WTC11 (cell line): ENCODE measurements at regions not wholly inside any gene's neighbourhood (a gene's known extent, or its start where the extent isn't known, plus 50 kb on each side); places are given as distances from the start of the nearest gene placed in this dataset.

ENCODE experiments used
- ATAC-seq: fragments of 200-7000 bp; cut with Tn5 transposase; 2 replicates; pipeline ENCODE4 v1.10.0; 2021; ENCODE audit warnings: mild to moderate bottlenecking, moderate library complexity
- CTCF ChIA-PET: fragments of 300-600 bp; sonication (Branson Sonifier 250); formaldehyde crosslinking; loops from one replicate; lab custom pipeline; 2021; ENCODE audit warnings: antibody characterized with exemption; lab: Charles Lee
- POLR2A ChIA-PET: fragments of 350-600 bp; sonication (Branson Sonifier 250); formaldehyde crosslinking; loops from one replicate; lab custom pipeline; 2021; ENCODE audit warnings: antibody characterized with exemption; lab: Charles Lee
- DNase-seq: peaks from one replicate; pipeline ENCODE4 v3.0.0; 2021; ENCODE audit warnings: low spot score
- H3K27ac Mint-ChIP-seq: 2 replicates; pipeline ENCODE4 v1.8.0; 2021; ENCODE audit warnings: mixed read lengths
- H3K27me3 Mint-ChIP-seq: 2 replicates; pipeline ENCODE4 v1.8.0; 2021; ENCODE audit warnings: low read depth, mild to moderate bottlenecking, moderate library complexity, mixed read lengths
- H3K36me3 Mint-ChIP-seq: 2 replicates; pipeline ENCODE4 v1.8.0; 2021; ENCODE audit warnings: mixed read lengths
- H3K4me1 Mint-ChIP-seq: 2 replicates; pipeline ENCODE4 v1.8.0; 2022; ENCODE audit warnings: mixed read lengths
- H3K4me3 Mint-ChIP-seq: 2 replicates; pipeline ENCODE4 v1.8.0; 2021; ENCODE audit warnings: mild to moderate bottlenecking, moderate library complexity, mixed read lengths
- H3K9me3 Mint-ChIP-seq: 2 replicates; pipeline ENCODE4 v1.8.0; 2021; ENCODE audit warnings: mixed read lengths
- CBFB ChIP-seq: sonication (generic); formaldehyde crosslinking; IDR thresholded peaks from 2 replicates; pipeline ENCODE4 v1.8.1; 2022; ENCODE audit warnings: mild to moderate bottlenecking, low read depth, missing genetic modification reagents
- ELF4 ChIP-seq: sonication (generic); formaldehyde crosslinking; IDR thresholded peaks from 2 replicates; pipeline ENCODE4 v1.8.1; 2022; ENCODE audit warnings: low read depth, mild to moderate bottlenecking, moderate library complexity, missing genetic modification reagents
- EMX1 ChIP-seq: fragments of 250-450 bp; sonication (Bioruptor Pico); IDR thresholded peaks from 2 replicates; pipeline ENCODE4 v1.8.0; 2021; ENCODE audit warnings: mild to moderate bottlenecking
- ETV6 ChIP-seq: sonication (generic); formaldehyde crosslinking; IDR thresholded peaks from 2 replicates; pipeline ENCODE4 v1.8.1; 2022; ENCODE audit warnings: mild to moderate bottlenecking, missing genetic modification reagents
- FOXJ3 ChIP-seq: sonication (generic); formaldehyde crosslinking; IDR thresholded peaks from 2 replicates; pipeline ENCODE4 v1.9.0; 2021; ENCODE audit warnings: missing genetic modification reagents, mild to moderate bottlenecking, borderline replicate concordance
- FOXP1 ChIP-seq: sonication (generic); formaldehyde crosslinking; IDR thresholded peaks from 2 replicates; pipeline ENCODE4 v1.8.0; 2022; ENCODE audit warnings: missing genetic modification reagents, mild to moderate bottlenecking, moderate library complexity, borderline replicate concordance
- GABPB1 ChIP-seq: sonication (generic); formaldehyde crosslinking; IDR thresholded peaks from 2 replicates; pipeline ENCODE4 v1.8.1; 2023; ENCODE audit warnings: mild to moderate bottlenecking, missing genetic modification reagents
- JAZF1 ChIP-seq: fragments of 250-450 bp; sonication (Bioruptor Pico); IDR thresholded peaks from 2 replicates; pipeline ENCODE4 v1.9.0; 2021; ENCODE audit warnings: moderate library complexity, mild to moderate bottlenecking, inconsistent platforms
- JUN ChIP-seq: sonication (generic); formaldehyde crosslinking; IDR thresholded peaks from 2 replicates; pipeline ENCODE4 v1.8.0; 2023; ENCODE audit warnings: mild to moderate bottlenecking, missing genetic modification reagents
- MYBL2 ChIP-seq: sonication (generic); formaldehyde crosslinking; IDR thresholded peaks from 2 replicates; pipeline ENCODE4 v1.8.1; 2023; ENCODE audit warnings: mild to moderate bottlenecking, moderate library complexity, missing genetic modification reagents
- PRRX2 ChIP-seq: fragments of 250-450 bp; sonication (Bioruptor Pico); IDR thresholded peaks from 2 replicates; pipeline ENCODE4 v1.8.0; 2021; ENCODE audit warnings: mild to moderate bottlenecking
- SMAD4 ChIP-seq: sonication (generic); formaldehyde crosslinking; IDR thresholded peaks from 2 replicates; pipeline ENCODE4 v1.8.0; 2022; ENCODE audit warnings: mild to moderate bottlenecking, missing genetic modification reagents
- TCF7 ChIP-seq: sonication (generic); formaldehyde crosslinking; IDR thresholded peaks from 2 replicates; pipeline ENCODE4 v1.8.0; 2022; ENCODE audit warnings: mild to moderate bottlenecking, low read depth, missing genetic modification reagents, moderate library complexity
- TEAD4 ChIP-seq: sonication (generic); formaldehyde crosslinking; IDR thresholded peaks from 2 replicates; pipeline ENCODE4 v1.8.0; 2022; ENCODE audit warnings: mild to moderate bottlenecking, missing genetic modification reagents
- ZNF232 ChIP-seq: sonication (generic); formaldehyde crosslinking; IDR thresholded peaks from 2 replicates; pipeline ENCODE4 v1.8.0; 2022; ENCODE audit warnings: mild to moderate bottlenecking, missing genetic modification reagents
- ZNF671 ChIP-seq: fragments of 250-450 bp; sonication (Bioruptor Pico); IDR thresholded peaks from 2 replicates; pipeline ENCODE4 v1.8.0; 2021; ENCODE audit warnings: mild to moderate bottlenecking
- TF ChIP-seq, protein P1 (sequence below): sonication (generic); formaldehyde crosslinking; IDR thresholded peaks from 2 replicates; pipeline ENCODE4 v1.8.1; 2022; ENCODE audit warnings: mild to moderate bottlenecking, missing genetic modification reagents, moderate library complexity, borderline replicate concordance
- TF ChIP-seq, protein P2 (sequence below): sonication (generic); formaldehyde crosslinking; conservative IDR thresholded peaks from 2 replicates; pipeline ENCODE4 v1.8.1; 2023; ENCODE audit warnings: mild to moderate bottlenecking, low read depth, missing genetic modification reagents, moderate library complexity
- TF ChIP-seq, protein P3 (sequence below): sonication (generic); formaldehyde crosslinking; IDR thresholded peaks from 2 replicates; pipeline ENCODE4 v1.8.0; 2022; ENCODE audit warnings: mild to moderate bottlenecking, missing genetic modification reagents
- TF ChIP-seq, protein P4 (sequence below): sonication (generic); formaldehyde crosslinking; IDR thresholded peaks from 2 replicates; pipeline ENCODE4 v1.8.0; 2022; ENCODE audit warnings: missing genetic modification reagents
- TF ChIP-seq, protein P5 (sequence below): fragments of 250-450 bp; sonication (Bioruptor Pico); IDR thresholded peaks from 2 replicates; pipeline ENCODE4 v1.9.0; 2021; ENCODE audit warnings: mild to moderate bottlenecking, borderline replicate concordance

DNA sequence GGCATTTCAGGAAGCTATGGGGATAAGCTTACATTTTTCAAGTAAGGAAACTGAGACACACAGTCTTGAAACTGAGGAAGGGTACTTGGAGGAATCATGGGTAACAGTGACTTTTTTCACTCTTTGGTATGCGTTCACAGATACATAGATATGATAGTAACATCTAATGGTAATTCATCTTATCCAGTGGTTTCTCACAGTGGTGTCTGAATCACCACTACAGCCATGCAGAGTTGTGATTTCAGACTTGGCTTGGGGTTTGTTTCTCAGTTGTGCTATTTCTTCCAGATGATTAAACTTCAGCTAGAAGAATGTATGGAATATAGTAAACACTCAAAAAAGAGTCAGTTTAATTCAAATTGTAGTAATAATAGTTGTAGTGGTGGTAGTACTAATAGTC lies 239.1 kb upstream of the NUDT12 start:
- Mint-ChIP-seq H3K9me3 (peaks cover 7% of the 10 kb centered on the region), H3K27ac (no peak overlapping the region), H3K36me3 (peaks cover 4% of the 10 kb centered on the region), H3K4me3 (no peak overlapping the region), H3K27me3 (no peaks in the 10 kb centered on the region), H3K4me1 (peaks cover 7% of the 10 kb centered on the region)
- ChIA-PET POLR2A (no interaction called here), CTCF (no interaction called here)
- no peak for ATAC-seq
- TF ChIP-seq TCF7 (no peak), ELF4 (CRISPR knock-in tag) (no peak), ETV6 (no peak), JAZF1 (no peak), MYBL2 (CRISPR knock-in tag) (no peak), EMX1 (CRISPR knock-in tag) (no peak), FOXJ3 (CRISPR knock-in tag) (no peak), SMAD4 (CRISPR knock-in tag) (no peak), FOXP1 (CRISPR knock-in tag) (no peak), ZNF232 (CRISPR knock-in tag) (no peak)
- TF ChIP-seq, protein P1, sequence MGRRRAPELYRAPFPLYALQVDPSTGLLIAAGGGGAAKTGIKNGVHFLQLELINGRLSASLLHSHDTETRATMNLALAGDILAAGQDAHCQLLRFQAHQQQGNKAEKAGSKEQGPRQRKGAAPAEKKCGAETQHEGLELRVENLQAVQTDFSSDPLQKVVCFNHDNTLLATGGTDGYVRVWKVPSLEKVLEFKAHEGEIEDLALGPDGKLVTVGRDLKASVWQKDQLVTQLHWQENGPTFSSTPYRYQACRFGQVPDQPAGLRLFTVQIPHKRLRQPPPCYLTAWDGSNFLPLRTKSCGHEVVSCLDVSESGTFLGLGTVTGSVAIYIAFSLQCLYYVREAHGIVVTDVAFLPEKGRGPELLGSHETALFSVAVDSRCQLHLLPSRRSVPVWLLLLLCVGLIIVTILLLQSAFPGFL (CRISPR knock-in tag): no peak
- no peak for DNase-seq

DNA sequence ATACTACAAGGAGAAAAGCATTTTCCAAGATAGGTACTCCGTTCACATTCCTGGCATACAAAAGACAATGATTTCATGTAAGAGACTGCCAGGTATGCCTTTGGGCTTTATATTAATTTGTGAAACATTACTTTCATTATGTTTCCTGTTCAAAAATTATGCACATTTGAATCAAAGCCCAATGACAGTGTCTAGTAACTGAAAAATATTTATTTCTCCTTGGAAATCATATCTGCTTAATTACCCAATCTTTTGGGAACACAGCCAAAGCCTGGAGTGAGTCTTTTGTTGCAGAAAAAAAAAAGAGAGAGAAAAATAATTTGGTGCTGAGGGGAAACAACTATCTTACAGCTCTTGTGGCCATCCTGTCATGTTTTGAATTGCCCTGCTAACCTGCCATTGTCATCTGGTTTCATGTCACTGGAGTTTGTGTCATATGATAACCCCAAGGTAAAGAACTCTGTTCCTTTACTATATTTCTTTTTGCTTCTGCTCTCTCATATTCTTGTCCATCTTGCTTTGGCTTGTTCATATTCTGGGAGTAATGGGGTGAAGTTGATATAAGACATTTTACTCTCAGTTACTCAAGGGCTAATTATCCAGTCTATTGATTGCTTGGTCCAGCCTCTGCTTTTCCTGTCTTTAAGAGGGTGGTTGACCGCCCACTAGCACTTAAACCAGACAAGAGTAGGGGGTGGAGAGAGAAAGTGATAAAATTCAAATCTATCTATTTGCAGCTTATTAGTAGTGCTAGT lies 238.3 kb upstream of the NUDT12 start:
- ATAC-seq (no peak), DNase-seq (no peak)
- ChIA-PET CTCF (interaction anchor here (1.8 kb wide), 1 partner anchor 8 kb away, joined by 6 read pairs; no protein-coding TSS in a partner anchor), POLR2A (no interaction called here)
- Mint-ChIP-seq H3K4me3 (no peak overlapping the region), H3K27ac (no peak overlapping the region), H3K27me3 (no peaks in the 10 kb centered on the region), H3K36me3 (peaks cover 6% of the 10 kb centered on the region), H3K9me3 (peaks cover 8% of the 10 kb centered on the region), H3K4me1 (peaks cover 7% of the 10 kb centered on the region)
- no peak for TF ChIP-seq CBFB (CRISPR knock-in tag)
- TF ChIP-seq, protein P2, sequence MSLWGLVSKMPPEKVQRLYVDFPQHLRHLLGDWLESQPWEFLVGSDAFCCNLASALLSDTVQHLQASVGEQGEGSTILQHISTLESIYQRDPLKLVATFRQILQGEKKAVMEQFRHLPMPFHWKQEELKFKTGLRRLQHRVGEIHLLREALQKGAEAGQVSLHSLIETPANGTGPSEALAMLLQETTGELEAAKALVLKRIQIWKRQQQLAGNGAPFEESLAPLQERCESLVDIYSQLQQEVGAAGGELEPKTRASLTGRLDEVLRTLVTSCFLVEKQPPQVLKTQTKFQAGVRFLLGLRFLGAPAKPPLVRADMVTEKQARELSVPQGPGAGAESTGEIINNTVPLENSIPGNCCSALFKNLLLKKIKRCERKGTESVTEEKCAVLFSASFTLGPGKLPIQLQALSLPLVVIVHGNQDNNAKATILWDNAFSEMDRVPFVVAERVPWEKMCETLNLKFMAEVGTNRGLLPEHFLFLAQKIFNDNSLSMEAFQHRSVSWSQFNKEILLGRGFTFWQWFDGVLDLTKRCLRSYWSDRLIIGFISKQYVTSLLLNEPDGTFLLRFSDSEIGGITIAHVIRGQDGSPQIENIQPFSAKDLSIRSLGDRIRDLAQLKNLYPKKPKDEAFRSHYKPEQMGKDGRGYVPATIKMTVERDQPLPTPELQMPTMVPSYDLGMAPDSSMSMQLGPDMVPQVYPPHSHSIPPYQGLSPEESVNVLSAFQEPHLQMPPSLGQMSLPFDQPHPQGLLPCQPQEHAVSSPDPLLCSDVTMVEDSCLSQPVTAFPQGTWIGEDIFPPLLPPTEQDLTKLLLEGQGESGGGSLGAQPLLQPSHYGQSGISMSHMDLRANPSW (CRISPR knock-in tag): no peak
- TF ChIP-seq PRRX2 (CRISPR knock-in tag): no peak
- TF ChIP-seq, protein P3, sequence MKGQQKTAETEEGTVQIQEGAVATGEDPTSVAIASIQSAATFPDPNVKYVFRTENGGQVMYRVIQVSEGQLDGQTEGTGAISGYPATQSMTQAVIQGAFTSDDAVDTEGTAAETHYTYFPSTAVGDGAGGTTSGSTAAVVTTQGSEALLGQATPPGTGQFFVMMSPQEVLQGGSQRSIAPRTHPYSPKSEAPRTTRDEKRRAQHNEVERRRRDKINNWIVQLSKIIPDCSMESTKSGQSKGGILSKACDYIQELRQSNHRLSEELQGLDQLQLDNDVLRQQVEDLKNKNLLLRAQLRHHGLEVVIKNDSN: no peak
- TF ChIP-seq JUN (CRISPR knock-in tag): no peak
- no peak for TF ChIP-seq GABPB1
- TF ChIP-seq, protein P4, sequence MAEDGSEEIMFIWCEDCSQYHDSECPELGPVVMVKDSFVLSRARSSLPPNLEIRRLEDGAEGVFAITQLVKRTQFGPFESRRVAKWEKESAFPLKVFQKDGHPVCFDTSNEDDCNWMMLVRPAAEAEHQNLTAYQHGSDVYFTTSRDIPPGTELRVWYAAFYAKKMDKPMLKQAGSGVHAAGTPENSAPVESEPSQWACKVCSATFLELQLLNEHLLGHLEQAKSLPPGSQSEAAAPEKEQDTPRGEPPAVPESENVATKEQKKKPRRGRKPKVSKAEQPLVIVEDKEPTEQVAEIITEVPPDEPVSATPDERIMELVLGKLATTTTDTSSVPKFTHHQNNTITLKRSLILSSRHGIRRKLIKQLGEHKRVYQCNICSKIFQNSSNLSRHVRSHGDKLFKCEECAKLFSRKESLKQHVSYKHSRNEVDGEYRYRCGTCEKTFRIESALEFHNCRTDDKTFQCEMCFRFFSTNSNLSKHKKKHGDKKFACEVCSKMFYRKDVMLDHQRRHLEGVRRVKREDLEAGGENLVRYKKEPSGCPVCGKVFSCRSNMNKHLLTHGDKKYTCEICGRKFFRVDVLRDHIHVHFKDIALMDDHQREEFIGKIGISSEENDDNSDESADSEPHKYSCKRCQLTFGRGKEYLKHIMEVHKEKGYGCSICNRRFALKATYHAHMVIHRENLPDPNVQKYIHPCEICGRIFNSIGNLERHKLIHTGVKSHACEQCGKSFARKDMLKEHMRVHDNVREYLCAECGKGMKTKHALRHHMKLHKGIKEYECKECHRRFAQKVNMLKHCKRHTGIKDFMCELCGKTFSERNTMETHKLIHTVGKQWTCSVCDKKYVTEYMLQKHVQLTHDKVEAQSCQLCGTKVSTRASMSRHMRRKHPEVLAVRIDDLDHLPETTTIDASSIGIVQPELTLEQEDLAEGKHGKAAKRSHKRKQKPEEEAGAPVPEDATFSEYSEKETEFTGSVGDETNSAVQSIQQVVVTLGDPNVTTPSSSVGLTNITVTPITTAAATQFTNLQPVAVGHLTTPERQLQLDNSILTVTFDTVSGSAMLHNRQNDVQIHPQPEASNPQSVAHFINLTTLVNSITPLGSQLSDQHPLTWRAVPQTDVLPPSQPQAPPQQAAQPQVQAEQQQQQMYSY (CRISPR knock-in tag): no peak
- TF ChIP-seq, protein P5, sequence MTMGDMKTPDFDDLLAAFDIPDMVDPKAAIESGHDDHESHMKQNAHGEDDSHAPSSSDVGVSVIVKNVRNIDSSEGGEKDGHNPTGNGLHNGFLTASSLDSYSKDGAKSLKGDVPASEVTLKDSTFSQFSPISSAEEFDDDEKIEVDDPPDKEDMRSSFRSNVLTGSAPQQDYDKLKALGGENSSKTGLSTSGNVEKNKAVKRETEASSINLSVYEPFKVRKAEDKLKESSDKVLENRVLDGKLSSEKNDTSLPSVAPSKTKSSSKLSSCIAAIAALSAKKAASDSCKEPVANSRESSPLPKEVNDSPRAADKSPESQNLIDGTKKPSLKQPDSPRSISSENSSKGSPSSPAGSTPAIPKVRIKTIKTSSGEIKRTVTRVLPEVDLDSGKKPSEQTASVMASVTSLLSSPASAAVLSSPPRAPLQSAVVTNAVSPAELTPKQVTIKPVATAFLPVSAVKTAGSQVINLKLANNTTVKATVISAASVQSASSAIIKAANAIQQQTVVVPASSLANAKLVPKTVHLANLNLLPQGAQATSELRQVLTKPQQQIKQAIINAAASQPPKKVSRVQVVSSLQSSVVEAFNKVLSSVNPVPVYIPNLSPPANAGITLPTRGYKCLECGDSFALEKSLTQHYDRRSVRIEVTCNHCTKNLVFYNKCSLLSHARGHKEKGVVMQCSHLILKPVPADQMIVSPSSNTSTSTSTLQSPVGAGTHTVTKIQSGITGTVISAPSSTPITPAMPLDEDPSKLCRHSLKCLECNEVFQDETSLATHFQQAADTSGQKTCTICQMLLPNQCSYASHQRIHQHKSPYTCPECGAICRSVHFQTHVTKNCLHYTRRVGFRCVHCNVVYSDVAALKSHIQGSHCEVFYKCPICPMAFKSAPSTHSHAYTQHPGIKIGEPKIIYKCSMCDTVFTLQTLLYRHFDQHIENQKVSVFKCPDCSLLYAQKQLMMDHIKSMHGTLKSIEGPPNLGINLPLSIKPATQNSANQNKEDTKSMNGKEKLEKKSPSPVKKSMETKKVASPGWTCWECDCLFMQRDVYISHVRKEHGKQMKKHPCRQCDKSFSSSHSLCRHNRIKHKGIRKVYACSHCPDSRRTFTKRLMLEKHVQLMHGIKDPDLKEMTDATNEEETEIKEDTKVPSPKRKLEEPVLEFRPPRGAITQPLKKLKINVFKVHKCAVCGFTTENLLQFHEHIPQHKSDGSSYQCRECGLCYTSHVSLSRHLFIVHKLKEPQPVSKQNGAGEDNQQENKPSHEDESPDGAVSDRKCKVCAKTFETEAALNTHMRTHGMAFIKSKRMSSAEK (CRISPR knock-in tag): no peak
- TF ChIP-seq TEAD4 (CRISPR knock-in tag): no peak
- no peak for TF ChIP-seq ZNF671 (CRISPR knock-in tag)
- TF ChIP-seq JAZF1: no peak
